ENCODE measurements at regions not wholly inside any gene's neighbourhood (a gene's known extent, or its start where the extent isn't known, plus 50 kb on each side); places are given as distances from the start of the nearest gene placed in this dataset.
"Not testable (repeated sequence)": the region's sequence is repeated elsewhere in the genome, so short reads cannot be mapped to it uniquely, and the experiment has no call there.

DNA sequence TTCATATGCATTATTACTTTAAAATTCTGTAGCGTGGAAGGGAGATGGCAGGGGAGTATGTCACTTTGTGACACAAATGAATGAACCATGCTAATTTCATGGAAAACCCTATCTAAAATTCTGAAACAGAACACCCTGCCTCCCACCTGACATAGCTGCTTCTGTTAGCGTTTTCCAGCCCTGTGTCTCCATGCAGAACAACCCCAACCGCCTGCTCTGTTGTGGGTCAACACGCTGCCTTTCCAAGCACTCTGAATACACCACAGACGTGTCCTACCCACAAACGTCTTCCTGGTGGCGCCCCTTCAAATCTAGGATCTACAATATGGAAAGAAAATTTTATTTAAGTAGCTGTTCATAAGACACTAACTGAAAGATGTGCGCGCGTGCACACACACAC lies 238.6 kb downstream of the TRIML1 start:
- no peak for DNase-seq (ENCODE audit: low read depth)

DNA sequence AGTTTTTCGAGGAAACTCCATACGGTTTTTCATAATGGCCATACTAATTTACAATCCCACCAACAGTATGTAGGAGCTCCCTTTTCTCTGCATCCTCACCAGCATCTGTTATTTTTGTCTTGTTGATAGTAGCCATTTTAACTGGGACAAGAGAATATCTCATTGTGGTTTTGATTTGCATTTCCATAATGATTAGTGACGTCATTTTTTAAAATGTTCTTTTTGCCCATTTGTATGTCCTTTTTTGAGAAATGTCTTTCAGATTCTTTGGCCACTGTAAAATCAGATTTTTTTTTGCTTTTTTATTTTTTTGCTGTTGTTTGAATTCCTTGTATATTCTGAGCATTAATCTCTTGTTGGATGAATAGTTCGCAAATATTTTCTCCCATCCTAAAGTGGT lies 243.9 kb downstream of the TRIML1 start:
- no peak for DNase-seq (ENCODE audit: low read depth)

DNA sequence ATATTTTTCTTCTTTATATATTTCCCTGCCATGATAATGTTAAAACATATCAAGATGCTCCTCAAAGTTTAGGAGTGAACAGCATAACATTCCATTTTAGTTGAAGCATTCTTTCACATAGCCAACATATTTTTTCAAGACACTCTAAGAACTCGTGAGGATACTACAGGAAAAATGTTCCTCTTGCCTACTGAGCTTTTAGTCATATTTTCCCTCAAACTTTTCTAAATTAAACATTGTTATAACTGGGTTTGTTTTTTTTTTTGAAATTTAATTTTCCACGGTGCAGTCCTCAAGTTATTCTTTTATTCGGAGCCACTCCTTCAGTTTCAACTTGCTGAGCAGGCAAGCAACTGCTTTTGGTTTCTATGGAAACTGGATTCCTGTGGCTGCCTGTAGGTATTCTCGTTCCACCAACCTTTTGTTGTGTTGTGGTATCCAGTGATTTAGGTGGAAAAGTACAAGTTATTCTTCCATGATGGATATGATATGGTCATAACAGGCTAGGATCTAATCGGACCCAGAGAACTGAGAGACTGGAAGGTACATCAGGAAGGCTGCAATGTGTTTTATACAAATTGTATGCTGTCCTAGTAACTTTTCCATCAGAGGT lies 248.0 kb downstream of the TRIML1 start:
- DNase-seq (ENCODE audit: low read depth), result no peak

DNA sequence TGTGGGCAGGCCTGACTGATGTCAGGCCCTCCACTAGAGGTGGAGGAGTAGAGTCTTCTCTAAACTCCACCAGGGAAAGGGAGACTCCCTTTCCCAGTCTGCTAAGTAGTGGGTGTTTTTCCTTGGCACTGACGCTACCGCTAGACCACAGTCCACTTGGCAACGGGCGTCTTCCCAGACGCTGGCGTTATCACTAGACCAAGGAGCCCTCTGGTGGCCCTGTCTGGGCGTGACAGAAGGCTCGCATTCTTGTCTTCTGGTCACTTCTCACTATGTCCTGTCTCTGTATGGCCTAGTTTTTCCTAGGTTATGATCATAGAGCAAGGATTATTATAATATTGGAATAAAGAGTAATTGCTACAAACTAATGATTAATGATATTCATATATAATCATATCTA lies 252.1 kb downstream of the TRIML1 start:
- not testable (repeated sequence) for DNase-seq (ENCODE audit: low read depth)

DNA sequence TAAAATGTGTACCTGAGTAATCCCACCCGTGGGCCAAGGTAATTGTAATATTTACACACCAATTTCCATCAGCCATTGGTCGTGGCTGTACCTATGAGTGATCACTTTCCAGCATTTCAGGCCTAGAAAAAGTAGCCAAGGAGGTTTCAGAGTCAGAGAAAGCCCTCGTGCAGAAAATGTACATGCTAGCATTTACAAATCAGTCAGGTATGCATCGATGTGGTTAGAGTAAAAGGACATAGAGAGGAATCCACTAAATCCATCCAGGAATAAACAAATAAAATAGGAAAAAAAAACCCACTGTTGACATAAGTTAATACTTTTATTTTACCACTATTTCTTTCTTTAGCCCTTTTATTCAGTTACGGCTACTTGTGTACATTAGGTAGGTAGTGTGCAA lies 256.8 kb downstream of the TRIML1 start:
- DNase-seq (ENCODE audit: low read depth), result no peak

DNA sequence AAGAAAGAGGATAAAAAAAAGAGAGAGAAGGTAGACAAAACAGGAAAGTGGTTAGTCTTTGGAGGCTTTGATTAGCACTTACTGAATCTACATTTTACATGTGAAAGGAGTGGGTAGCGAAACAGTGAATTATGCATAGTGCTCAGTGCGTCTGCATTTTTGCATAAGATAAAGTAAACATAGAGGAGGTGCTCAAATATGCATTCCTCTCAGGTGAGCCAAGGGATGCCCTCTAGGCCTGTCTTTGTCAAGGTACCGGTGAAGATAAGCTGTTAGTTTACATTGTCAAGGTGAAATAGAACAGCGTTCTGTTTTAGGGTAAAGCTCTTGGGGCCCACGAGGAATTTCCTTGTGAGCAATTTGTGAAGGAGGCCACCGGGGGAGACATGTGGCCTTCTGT lies 260.6 kb downstream of the TRIML1 start:
- no peak for DNase-seq (ENCODE audit: low read depth)

DNA sequence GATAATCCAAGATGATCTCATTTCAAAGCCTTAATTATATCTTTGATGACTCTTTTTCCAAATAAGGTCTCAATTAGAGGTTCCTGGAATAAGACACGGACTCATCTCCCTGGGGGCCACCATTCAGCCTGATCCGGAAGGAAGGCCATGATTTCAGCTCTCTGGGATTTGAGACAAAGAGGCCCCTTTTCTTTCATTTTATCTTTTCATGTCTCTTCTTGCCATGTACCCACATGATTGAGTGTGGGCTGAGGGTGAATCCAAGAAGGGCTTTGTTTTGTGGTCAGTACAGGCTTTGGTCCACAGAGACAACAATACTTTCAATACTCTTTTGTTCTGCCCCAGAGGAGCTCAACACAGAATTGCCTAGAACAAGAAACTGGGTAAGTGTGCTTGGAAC lies 261.2 kb downstream of the TRIML1 start:
- DNase-seq (ENCODE audit: low read depth), result no peak

DNA sequence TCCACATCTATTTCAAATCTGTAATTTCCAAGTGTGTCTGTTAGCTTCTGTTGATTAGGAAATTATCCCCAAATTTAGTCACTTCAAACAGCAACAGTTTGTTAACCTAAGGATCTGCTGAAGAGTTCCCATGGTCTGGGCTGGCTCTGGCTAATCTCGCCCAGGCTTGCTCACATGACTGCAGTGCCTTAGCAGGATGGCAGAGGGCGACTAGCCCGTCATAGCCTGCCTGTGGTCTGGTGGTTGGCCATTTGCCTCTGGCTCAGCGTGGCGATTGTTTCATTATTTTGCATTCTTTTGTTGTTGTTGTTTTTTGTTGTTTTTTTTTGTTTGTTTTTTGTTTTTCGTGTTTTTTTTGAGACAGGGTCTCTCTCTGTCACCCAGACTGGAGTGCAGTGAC lies 264.0 kb downstream of the TRIML1 start:
- no peak for DNase-seq (ENCODE audit: low read depth)

DNA sequence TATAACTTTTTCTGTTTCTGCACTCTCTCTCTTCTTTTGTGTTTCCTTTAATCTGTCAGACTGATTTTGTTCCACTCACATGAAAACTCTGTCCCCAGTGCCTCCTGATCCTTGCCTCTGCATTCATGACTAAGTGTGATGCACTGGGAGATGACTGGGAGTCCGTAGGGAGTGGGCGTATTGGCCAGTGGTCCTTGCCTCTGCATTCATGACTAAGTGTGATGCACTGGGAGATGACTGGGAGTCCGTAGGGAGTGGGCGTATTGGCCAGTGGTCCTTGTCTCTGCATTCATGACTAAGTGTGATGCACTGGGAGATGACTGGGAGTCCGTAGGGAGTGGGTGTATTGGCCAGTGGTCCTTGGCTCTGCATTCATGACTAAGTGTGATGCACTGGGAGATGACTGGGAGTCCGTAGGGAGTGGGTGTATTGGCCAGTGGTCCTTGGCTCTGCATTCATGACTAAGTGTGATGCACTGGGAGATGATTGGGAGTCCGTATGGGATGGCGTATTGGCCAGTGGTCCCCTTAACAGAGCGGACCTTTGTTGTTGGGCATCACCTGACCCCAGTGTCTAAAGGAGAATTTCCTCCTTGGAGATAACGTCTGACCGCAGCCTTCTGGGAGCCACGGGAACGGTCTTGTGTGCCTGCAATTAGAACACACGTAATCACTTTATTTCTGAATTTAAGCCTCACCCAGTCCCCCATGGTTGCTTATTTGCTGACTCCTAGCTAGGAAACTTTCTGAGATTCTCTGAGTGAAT lies 266.0 kb downstream of the TRIML1 start:
- DNase-seq (ENCODE audit: low read depth), result not testable (repeated sequence)

DNA sequence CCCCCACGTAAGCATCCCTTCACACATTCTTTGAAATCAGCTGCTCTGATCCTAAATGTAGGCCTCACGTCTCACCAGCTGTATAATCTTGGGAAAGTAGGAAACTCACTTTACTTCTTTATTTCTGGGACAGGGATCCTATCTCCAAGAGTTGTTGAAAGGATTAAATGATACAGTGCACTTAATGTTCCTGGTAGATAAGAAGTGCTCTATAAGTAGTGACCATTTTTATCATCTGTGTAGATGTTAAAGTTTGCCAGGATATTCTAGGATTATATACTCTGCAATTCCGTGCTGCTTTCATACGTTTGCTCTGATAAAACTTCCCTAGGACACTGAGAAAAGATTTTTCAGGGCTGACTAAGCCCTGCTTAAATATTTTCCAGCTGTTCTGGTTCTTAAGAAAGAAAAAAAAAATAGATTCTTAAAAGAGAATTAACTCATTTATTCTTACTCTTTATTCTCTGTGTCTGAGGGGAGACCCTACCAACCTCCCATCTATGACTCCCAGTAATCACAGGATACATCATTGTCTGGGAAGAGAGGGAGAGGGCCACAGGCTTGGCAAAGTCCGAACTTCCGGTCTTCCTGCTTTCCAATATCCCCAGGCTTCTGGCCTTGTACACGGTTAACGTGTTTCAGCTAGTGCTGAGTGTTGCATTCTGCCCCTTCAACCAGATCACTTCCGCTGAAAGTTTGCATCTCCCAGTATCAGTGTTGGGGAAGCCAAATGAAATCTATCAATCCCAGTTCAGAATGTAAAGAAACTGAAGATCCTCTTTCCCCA lies 269.2 kb downstream of the TRIML1 start:
- DNase-seq (ENCODE audit: low read depth), result no peak

DNA sequence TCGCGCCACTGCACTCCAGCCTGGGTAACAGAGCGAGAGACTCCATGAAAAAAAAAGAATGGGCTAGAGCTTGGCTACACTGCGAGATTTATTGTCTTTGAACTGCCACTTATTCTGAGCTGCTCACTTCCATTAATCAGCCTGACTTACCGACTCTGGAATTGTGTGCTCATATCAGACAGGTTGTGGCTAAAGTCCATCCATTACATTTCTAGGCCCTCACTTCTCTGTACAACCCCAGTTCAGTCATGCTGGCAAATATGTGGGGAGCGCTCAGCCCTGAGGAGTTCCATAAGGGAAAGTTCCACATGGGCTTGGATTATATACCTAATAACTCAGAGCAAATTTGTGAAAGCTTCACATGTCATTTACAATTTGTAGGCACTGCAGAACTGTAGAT lies 270.6 kb downstream of the TRIML1 start:
- DNase-seq (ENCODE audit: low read depth), result no peak

DNA sequence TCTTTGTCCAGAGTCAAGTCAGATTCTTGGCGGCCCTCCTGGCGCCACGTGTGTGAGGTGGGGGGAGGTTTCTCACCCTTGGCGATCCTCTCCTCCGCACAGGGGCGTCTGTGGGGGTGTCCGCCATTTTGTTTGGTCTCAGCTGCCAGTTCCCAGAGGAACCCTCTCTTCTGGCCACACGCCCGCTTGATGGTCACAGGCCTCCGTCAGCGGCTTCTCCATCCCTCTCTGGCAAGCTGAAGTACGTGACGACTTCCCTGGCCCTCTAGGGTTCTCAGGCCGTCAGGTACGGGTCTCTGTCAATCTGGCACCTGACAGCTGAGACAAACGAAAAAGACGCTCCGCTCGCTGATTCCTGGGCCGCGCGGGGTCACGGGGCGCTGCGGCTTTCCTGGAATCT lies 272.6 kb downstream of the TRIML1 start:
- DNase-seq (ENCODE audit: low read depth), result no peak

DNA sequence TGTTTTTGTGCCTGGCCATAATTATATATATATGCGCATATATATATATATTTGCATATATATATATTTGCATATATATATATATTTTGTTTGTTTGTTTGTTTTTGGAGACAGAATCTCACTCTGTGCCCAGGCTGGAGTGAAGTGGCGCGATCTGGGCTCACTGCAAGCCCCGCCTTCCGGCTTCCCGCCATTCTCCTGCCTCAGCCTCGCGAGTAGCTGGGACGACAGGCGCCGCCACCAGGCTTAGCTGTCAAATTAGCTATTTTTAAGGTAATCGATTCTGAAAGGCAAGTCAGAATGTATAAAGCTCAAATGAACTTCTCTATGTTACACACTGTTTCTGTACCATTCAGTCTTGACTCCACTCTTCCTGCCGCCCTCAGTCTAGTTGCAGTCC lies 273.3 kb downstream of the TRIML1 start:
- no peak for DNase-seq (ENCODE audit: low read depth)

DNA sequence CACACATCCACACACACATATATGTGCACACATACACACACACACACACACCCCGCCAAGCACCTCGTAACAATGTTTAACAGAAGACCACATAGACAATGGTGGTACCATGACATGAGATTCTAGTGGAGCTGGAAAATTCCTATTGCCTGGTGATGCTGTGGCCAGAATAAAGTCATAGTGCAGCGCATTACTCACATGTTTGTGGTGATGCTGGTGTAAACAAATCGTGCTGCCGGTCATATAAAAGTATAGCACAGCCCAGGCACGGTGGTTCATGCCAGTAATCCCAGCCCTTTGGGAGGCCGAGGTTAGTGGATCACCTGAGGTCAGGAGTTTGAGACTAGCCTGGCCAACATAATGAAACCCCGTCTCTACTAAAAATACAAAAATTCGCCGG lies 275.2 kb downstream of the TRIML1 start:
- no peak for DNase-seq (ENCODE audit: low read depth)

DNA sequence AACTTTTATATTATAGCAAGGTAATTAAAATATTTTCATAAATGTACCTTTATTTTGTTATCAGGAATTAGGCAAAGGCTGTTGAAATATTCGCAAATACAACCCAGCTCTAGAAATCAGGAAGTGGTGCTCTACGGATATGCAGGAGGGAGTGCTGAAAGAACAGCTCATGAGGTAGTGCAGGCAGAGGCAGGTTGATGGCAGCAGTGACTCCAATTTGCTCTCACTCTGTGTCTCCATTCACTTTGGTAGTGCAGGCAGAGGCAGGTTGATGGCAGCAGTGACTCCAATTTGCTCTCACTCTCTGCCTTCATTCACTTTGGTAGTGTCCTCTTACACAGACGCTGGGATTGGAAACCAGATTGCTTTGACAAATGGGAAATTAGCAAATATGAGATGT lies 277.9 kb downstream of the TRIML1 start:
- DNase-seq (ENCODE audit: low read depth), result no peak

DNA sequence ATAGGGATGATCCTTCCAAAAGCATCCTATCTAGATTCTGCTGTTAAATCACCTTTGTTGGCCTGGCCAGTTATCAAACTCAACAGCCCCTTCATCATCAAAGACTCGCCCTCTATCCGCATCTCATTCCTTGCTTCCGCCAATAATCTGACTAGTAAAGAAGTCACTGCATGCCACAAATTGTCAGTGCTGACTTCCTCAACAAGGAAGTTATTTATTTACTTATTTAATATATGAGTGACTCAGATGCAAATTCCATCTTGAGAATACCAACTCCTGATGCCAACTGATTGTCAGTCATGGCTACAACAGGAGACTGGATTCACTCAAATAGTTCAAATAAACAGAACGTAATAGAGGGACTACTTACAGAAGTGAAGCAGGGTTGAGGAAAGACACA lies 283.8 kb downstream of the TRIML1 start:
- DNase-seq (ENCODE audit: low read depth), result no peak

DNA sequence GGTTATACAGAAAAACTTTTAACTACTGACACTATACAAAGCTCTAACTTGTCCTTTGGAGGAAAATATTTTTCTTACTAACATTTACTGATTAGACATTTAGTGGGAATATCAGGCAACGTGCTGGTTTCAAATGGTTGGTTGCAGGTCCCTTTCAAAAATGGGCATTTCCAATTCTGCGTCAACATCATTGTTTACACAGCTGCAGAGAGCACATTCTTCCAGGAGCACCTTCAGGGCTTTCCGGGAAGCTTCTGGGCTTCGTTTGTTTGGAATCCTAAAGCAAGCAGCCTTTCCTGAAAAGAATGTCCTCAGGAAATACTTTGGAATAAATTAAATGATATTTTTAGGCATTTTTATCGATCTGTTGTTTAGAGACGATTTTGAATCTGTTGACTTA lies 289.7 kb downstream of the TRIML1 start:
- DNase-seq (ENCODE audit: low read depth), result no peak

DNA sequence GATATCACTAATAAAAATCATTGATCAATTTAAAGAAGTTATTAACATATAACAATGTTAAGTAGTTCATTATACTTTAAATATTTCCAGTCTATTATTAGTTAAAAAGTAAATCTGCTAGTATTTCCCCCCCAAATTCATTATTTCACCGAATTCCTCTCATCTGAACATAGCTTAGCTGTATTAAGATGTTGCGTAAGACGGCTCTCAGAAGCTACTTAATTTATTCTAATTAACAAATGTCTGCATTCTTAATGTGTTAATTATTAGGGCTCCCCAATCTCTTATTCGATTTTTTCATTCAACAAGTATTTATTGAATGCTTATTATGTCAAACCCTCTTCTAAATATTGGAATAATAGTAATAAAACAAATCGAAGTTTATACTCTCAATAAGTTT lies 290.7 kb downstream of the TRIML1 start:
- DNase-seq (ENCODE audit: low read depth), result no peak

DNA sequence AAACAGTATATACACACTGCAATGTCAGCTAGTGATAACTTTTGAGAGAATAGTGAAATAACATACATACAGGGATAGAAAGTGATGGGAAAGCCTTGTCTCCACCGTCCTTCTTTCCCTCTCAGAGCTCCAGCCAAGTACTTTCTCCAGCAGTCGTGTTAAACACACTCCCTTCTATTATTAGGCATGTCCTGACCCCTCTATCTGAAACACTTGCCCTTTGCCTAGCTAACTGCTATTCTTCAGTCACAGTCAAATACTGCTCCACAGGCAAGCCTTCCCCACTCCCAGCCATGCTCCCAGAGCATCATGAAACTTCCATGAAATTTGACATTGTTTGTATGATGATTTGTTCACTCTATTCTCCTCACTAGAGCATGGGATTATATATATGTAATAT lies 291.1 kb downstream of the TRIML1 start:
- no peak for DNase-seq (ENCODE audit: low read depth)

DNA sequence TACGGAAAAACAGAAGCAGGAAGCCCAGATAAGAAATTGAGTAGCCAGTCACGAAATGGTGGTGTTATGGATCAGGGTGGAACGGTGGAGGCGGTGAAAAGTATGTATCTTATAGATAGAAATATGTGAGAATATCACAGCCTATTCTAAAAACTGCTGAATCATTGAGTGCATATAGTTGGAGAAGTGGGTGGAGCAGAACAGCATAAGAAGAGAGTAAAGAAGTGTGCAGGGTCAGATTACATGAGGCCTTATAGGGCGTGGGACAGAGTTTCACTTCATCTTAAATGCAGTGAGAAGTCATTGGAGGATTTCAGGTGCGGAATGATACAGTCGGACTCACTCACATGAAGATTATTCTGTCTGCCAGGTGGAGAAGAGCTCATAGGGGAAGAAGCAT lies 293.1 kb downstream of the TRIML1 start:
- DNase-seq (ENCODE audit: low read depth), result no peak

DNA sequence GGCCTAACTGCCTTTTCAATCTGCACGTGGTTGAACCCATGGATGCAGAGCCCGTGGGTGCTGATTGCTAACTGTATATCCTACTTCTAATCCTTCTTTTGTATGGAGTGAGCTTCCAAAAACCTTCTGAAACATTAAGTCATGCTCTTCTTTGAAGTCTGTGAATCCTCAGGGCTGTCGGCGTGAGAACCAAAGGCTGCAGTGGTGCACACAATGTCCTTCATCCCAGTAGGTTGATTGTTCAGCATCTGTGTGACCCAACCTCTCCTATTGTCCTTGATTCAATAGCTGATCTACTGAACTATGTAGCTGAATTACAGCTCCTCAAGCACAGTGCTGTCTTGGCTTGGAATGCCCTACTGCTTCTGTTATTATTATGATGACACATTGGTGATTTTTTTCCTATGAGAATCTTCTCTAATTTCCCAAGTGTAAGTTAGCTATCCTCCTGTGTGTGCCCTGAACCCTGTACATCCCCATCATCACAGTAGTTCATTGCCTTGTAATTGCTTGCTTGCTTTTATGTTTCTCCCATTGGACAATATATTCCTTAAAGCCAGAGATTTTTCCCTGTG lies 294.6 kb downstream of the TRIML1 start:
- no peak for DNase-seq (ENCODE audit: low read depth)

DNA sequence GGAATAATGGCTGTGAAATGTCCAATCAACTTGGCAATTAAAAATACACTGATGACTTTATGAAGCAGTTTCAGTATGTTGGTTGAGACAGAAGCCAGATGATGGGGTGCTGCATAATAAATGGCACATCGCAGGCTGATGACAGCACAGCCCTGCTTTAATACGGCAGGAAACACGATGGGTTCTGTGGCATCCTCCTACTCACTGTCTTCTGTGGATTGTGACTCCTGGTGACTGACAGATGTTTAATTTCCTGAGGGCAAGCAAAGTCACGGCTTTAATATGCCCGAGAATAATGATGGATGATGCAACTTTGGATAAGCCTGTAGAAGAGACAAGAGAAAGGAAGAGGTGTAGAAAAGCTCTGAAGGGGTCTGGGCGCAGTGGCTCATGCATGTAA lies 295.4 kb downstream of the TRIML1 start:
- DNase-seq (ENCODE audit: low read depth), result no peak

DNA sequence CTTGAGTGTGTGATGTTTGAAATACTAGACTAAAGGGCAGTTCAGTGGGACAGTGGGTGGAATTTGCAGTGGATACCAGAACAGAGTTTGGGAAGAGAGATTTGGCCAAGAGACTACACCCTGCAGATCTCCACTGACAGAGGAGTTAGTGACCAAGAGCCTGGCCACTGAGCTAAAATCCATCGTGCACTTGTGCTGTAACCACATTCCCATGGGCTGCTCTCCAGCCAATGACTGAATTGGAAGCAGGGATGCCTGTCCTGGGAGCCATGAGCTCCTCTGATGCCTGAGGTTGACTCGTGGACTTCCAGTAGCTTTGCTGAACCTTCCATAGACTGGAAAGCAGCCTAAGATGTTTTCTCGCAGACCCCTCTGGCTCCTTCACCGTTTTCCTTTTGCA lies 296.1 kb downstream of the TRIML1 start:
- no peak for DNase-seq (ENCODE audit: low read depth)

All from activated T-helper 9 cell treated with anti-CD3 and anti-CD28 coated beads, Interleukin-2, amount 50 U/mL, for 16 hours (primary cell).